Gastroesophageal sphincter (tissue), 4 donors: ENCODE measurements at regions not wholly inside any gene's neighbourhood (a gene's known extent, or its start where the extent isn't known, plus 50 kb on each side); places are given as distances from the start of the nearest gene placed in this dataset.

Source experiments
- ATAC-seq: fragments of 150-250 bp; one replicate; pipeline ENCODE4 v1.9.1; 2016; ENCODE audit warnings: mild to moderate bottlenecking, moderate library complexity
- H3K27ac ChIP-seq, 4 donors: fragments of 200-600 bp; sonication (generic) in 3 of 4; 1 replicate in 3 of 4; 2 replicates in 1 of 4; pipeline ENCODE4 v1.5.1; 2016 to 2019
- H3K27me3 ChIP-seq: fragments of 200-600 bp; sonication (generic); one replicate; pipeline ENCODE4 v1.5.1; 2019
- H3K36me3 ChIP-seq, 2 donors: fragments of 200-600 bp; sonication (generic); one replicate each; pipeline ENCODE4 v1.5.1; 2019; ENCODE audit warnings: control low read depth in 1 of 2
- H3K4me1 ChIP-seq, 3 donors: fragments of 200-600 bp; sonication (generic); 1 replicate in 2 of 3; 2 replicates in 1 of 3; pipeline ENCODE4 v1.5.1; 2016 to 2019; ENCODE audit warnings: control low read depth in 2 of 3
- H3K4me3 ChIP-seq, 2 donors: fragments of 200-600 bp; sonication (generic); one replicate each; pipeline ENCODE4 v1.5.1; 2019; ENCODE audit warnings: mild to moderate bottlenecking in 1 of 2, moderate library complexity in 1 of 2
- H3K9me3 ChIP-seq, 3 donors: fragments of 200-600 bp; sonication (generic); one replicate each; pipeline ENCODE4 v1.5.1; 2017 to 2019; ENCODE audit warnings: control low read depth in 2 of 3
- EP300 ChIP-seq: sonication (generic); formaldehyde crosslinking; IDR thresholded peaks from one replicate; pipeline ENCODE4 v1.6.1; 2017; ENCODE audit warnings: antibody characterized with exemption, mild to moderate bottlenecking
- POLR2A ChIP-seq, 2 donors: fragments of 450-650 bp; IDR thresholded peaks; one replicate each; pipeline ENCODE4 v1.6.1; 2017; ENCODE audit warnings: antibody characterized with exemption in 2 of 2, mild to moderate bottlenecking in 2 of 2, moderate library complexity in 1 of 2
- POLR2AphosphoS5 ChIP-seq: sonication (generic); formaldehyde crosslinking; IDR thresholded peaks from one replicate; pipeline ENCODE4 v1.6.1; 2017; ENCODE audit warnings: antibody characterized with exemption
- WGBS, 2 donors: methylation state at CpG; one replicate each; pipeline ENCODE4 v1.1.5; 2018; ENCODE audit warnings: low coverage in 1 of 2; 5-methylcytosine and 5-hydroxymethylcytosine counted together
- TF ChIP-seq, protein P1 (sequence below), 4 experiments: fragments of 200-600 bp in 2 of 4; fragments of 450-650 bp in 2 of 4; sonication (generic) in 1 of 4; IDR thresholded peaks; one replicate each; pipeline ENCODE4 v1.5.1; 2017 to 2019; ENCODE audit warnings: antibody characterized with exemption in 4 of 4, mild to moderate bottlenecking in 2 of 4, moderate library complexity in 2 of 4

DNA sequence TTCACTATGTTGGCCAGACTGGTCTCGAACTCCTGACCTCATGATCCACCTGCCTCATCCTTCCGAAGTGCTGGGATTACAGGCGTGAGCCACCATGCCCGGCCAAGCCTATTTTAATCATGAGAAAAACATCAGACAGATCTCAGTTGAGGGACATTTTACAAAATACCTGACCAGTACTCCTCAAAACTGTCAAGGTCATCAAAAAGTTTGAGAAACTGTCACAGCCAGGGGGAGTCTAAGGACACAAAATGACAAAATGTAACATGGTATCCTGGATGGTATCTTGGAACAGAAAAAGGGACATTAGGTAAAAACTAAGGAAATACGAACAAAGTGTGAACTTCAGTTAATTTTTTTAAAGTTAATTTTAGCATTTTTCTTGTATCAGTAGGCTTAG lies 219.8 kb upstream of the PPP1R3A start:
- no peaks in the 10 kb centered on the region for H3K9me3 ChIP-seq
- TF ChIP-seq EP300 (no peak), POLR2A (IDR thresholded peaks at IDR 0.05) (no peak), POLR2AphosphoS5 (no peak)
- TF ChIP-seq, protein P1, sequence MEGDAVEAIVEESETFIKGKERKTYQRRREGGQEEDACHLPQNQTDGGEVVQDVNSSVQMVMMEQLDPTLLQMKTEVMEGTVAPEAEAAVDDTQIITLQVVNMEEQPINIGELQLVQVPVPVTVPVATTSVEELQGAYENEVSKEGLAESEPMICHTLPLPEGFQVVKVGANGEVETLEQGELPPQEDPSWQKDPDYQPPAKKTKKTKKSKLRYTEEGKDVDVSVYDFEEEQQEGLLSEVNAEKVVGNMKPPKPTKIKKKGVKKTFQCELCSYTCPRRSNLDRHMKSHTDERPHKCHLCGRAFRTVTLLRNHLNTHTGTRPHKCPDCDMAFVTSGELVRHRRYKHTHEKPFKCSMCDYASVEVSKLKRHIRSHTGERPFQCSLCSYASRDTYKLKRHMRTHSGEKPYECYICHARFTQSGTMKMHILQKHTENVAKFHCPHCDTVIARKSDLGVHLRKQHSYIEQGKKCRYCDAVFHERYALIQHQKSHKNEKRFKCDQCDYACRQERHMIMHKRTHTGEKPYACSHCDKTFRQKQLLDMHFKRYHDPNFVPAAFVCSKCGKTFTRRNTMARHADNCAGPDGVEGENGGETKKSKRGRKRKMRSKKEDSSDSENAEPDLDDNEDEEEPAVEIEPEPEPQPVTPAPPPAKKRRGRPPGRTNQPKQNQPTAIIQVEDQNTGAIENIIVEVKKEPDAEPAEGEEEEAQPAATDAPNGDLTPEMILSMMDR (IDR thresholded peaks at IDR 0.05), result no peak
- 88 to 100% methylated on average over 1 to 5 of the region's 5 CpGs for WGBS, 2 donors
- H3K27ac ChIP-seq, result no peak overlapping the region
- peaks cover 0 to 16% (median 0%) of the 10 kb centered on the region in 3 donors for H3K4me1 ChIP-seq
- no peaks in the 10 kb centered on the region for H3K27me3 ChIP-seq
- ATAC-seq, result no peak
- no peaks in the 10 kb centered on the region for H3K36me3 ChIP-seq
- H3K4me3 ChIP-seq, result no peak overlapping the region

DNA sequence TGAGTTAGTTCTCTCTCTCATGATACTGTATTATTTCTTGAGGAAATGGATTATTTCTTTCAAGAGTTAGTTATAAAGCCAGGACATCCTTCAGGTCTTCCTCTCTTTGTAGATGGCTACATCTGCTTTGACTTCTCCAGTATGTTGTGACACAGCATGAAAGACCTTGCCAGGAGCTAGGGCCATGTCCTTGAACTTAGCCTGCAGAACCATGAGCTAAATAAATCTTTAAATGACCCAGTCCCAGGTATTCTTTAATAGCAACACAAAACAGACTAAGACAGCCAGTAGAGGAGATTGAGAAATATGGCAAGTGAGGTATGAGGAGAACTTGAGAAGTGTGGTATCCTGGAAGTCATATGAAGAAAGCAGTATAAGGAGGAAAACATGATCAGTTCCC lies 214.9 kb upstream of the PPP1R3A start:
- Histone ChIP-seq H3K4me1 (peaks cover 0 to 41% (median 0%) of the 10 kb centered on the region in 3 donors), H3K36me3 (no peaks in the 10 kb centered on the region), H3K27ac (no peak overlapping the region), H3K9me3 (no peaks in the 10 kb centered on the region), H3K27me3 (no peaks in the 10 kb centered on the region), H3K4me3 (no peak overlapping the region)
- no peak for ATAC-seq
- TF ChIP-seq POLR2A (IDR thresholded peaks at IDR 0.05), result no peak
- TF ChIP-seq EP300, result no peak
- TF ChIP-seq, protein P1 (IDR thresholded peaks at IDR 0.05), result no peak
- no peak for TF ChIP-seq POLR2AphosphoS5

DNA sequence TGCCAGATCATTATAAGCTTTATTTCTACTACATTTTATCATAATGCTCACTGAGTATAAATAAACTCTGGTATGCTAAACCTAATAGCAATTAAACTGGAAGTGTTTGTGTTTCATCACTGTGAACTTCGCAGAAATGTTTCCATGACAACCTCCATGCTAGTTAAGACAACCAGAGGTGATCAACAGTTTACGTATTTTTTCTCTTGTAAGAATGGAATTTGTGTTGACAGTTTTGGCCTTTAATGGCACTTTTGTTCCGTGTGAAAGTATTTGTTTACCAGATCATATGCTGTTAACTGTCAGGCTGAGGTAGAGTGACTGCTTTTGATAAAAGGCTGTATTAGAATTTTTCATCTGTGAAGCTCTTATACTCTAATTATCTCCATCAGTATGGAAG lies 212.1 kb upstream of the PPP1R3A start:
- no peak for ATAC-seq
- Histone ChIP-seq H3K4me3 (no peak overlapping the region), H3K9me3 (no peaks in the 10 kb centered on the region), H3K4me1 (peaks cover 0 to 33% (median 0%) of the 10 kb centered on the region in 3 donors), H3K36me3 (no peaks in the 10 kb centered on the region), H3K27ac (no peak overlapping the region), H3K27me3 (no peaks in the 10 kb centered on the region)
- 9 to 19% methylated on average over 3 of the region's 3 CpGs for WGBS, 2 donors
- TF ChIP-seq, protein P1 (IDR thresholded peaks at IDR 0.05), result no peak
- no peak for TF ChIP-seq POLR2A (IDR thresholded peaks at IDR 0.05)
- no peak for TF ChIP-seq POLR2AphosphoS5
- no peak for TF ChIP-seq EP300

DNA sequence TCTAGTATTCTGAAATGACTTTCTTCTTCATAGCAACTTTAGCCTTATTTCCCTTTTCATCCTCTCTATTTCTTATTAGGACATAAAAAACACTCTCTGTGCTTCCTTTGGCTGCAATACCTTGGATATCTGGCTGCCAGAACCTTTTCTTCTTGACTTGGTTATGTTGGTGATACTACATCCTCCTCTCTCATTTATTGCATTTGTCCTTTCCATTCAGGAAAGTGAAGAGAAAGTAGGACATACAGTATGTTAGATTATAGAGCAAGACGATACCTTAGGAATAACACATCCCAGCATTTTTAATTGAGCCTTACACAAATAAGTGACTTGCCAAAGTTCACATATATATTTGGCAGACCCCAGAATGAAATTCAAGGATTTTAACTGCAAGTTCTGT lies 210.1 kb upstream of the PPP1R3A start:
- no peak overlapping the region for H3K27ac ChIP-seq
- no peaks in the 10 kb centered on the region for H3K36me3 ChIP-seq
- no peak for TF ChIP-seq POLR2A (IDR thresholded peaks at IDR 0.05)
- TF ChIP-seq, protein P1 (IDR thresholded peaks at IDR 0.05), result no peak
- TF ChIP-seq EP300, result no peak
- no peak for TF ChIP-seq POLR2AphosphoS5
- peaks cover 0 to 32% (median 0%) of the 10 kb centered on the region in 3 donors for H3K4me1 ChIP-seq
- H3K4me3 ChIP-seq, result no peak overlapping the region
- 91 to 92% methylated on average over 1 of the region's 1 CpG for WGBS, 2 donors
- H3K27me3 ChIP-seq, result no peaks in the 10 kb centered on the region
- no peaks in the 10 kb centered on the region for H3K9me3 ChIP-seq
- no peak for ATAC-seq

DNA sequence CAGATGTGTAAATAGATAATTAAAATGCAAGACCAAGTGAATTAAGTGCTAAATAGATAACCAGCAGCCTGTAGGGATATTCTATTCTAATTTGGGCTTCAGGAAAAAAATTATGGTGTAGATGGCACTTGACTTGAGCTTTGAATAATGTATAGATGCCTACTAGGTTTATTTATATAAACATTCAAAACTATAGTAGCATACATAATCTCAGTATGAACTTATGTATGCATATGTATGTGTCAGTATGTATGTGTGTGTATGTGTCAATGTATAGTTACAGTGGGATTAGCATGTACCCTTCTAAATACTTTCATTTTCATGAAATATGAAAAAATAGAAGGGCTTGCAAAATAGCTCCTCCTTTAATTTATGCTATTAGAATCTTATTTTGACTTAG lies 207.3 kb upstream of the PPP1R3A start:
- H3K36me3 ChIP-seq, result no peaks in the 10 kb centered on the region
- no peak overlapping the region for H3K4me3 ChIP-seq
- no peaks in the 10 kb centered on the region for H3K27me3 ChIP-seq
- no peak for ATAC-seq
- TF ChIP-seq EP300, result no peak
- TF ChIP-seq, protein P1 (IDR thresholded peaks at IDR 0.05), result no peak
- TF ChIP-seq POLR2AphosphoS5, result no peak
- no peak for TF ChIP-seq POLR2A (IDR thresholded peaks at IDR 0.05)
- H3K9me3 ChIP-seq, result no peaks in the 10 kb centered on the region
- H3K27ac ChIP-seq, result no peak overlapping the region
- H3K4me1 ChIP-seq, result peaks cover 0 to 41% (median 0%) of the 10 kb centered on the region in 3 donors
